Chondrocyte (in vitro differentiated cells): ENCODE measurements at regions not wholly inside any gene's neighbourhood (a gene's known extent, or its start where the extent isn't known, plus 50 kb on each side); places are given as distances from the start of the nearest gene placed in this dataset.
A peak's percentile ranks its signal among the peaks of the same experiment; 100 is the strongest.

Source experiments
- DNase-seq: peaks from one replicate; pipeline ENCODE4 v3.0.0; 2021; ENCODE audit warnings: mixed read lengths, low spot score
- H3K27ac Mint-ChIP-seq: one replicate; pipeline ENCODE4 v1.8.0; 2021; ENCODE audit warnings: mild to moderate bottlenecking, moderate library complexity, mixed read lengths; ENCODE audit not compliant: unreplicated experiment
- H3K27me3 Mint-ChIP-seq: 2 replicates; pipeline ENCODE4 v1.8.0; 2021; ENCODE audit warnings: low read depth, mixed read lengths
- H3K36me3 Mint-ChIP-seq: 2 replicates; pipeline ENCODE4 v1.8.0; 2021; ENCODE audit warnings: low read depth, mixed read lengths
- H3K4me1 Mint-ChIP-seq: 2 replicates; pipeline ENCODE4 v1.8.0; 2021; ENCODE audit warnings: low read depth, mild to moderate bottlenecking, mixed read lengths
- H3K4me3 Mint-ChIP-seq: one replicate; pipeline ENCODE4 v1.8.0; 2021; ENCODE audit warnings: mild to moderate bottlenecking, moderate library complexity, mixed read lengths; ENCODE audit not compliant: unreplicated experiment
- H3K9me3 Mint-ChIP-seq: 2 replicates; pipeline ENCODE4 v1.8.0; 2021; ENCODE audit warnings: low read depth, mixed read lengths
- TF ChIP-seq, protein P1 (sequence below): fragments of 200-600 bp; sonication (generic); IDR thresholded peaks from 2 replicates; pipeline ENCODE4 v1.5.0; 2021; ENCODE audit warnings: antibody characterized with exemption, mild to moderate bottlenecking, moderate library complexity

DNA sequence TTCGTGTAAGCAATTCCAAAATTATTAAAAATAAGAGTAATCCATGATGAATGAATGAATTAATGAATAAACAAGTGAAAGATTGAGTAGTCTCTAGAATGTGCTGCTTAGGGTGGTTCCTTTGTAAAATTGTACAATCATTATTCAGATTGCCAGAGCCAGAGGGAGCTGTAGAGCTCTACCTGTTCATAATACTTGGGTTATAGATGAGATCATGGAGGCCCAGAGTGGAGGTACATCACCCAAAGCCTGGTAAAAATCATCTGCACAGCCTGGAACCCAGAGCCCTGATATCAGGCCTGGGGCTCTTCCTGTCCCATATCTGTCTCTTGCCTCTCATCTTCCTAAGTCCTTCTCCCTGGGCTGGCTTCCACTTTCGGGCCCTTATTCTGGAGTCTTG lies 297.2 kb downstream of the RPLP1 start:
- Mint-ChIP-seq H3K4me1 (no peaks in the 10 kb centered on the region), H3K27me3 (peaks cover 18% of the 10 kb centered on the region), H3K9me3 (peaks cover 15% of the 10 kb centered on the region), H3K36me3 (peaks cover 11% of the 10 kb centered on the region), H3K4me3 (no peak overlapping the region), H3K27ac (no peak overlapping the region)
- TF ChIP-seq, protein P1, sequence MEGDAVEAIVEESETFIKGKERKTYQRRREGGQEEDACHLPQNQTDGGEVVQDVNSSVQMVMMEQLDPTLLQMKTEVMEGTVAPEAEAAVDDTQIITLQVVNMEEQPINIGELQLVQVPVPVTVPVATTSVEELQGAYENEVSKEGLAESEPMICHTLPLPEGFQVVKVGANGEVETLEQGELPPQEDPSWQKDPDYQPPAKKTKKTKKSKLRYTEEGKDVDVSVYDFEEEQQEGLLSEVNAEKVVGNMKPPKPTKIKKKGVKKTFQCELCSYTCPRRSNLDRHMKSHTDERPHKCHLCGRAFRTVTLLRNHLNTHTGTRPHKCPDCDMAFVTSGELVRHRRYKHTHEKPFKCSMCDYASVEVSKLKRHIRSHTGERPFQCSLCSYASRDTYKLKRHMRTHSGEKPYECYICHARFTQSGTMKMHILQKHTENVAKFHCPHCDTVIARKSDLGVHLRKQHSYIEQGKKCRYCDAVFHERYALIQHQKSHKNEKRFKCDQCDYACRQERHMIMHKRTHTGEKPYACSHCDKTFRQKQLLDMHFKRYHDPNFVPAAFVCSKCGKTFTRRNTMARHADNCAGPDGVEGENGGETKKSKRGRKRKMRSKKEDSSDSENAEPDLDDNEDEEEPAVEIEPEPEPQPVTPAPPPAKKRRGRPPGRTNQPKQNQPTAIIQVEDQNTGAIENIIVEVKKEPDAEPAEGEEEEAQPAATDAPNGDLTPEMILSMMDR = peak; percentile 63
- DNase-seq = no peak

DNA sequence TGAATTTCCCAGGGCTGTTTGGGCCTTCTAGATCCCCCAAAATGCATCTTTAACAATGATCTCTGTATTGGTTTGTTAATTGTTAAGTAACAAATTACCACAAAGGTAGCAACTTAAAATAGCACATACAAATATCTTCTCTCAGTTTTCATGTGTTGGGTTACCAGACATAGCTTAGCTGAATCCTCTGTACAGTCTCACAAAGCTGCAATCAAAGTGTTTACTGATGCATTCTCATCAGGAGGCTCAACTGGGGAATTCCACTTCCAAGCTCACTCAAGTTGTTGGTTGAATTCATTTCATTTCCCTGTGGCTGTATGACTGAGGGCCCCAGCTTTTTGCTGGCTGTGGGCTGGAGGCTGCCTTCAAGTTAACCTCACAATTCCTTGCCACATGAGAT lies 297.6 kb downstream of the RPLP1 start:
- Mint-ChIP-seq H3K27ac (no peak overlapping the region), H3K4me1 (peaks cover 3% of the 10 kb centered on the region), H3K9me3 (peaks cover 15% of the 10 kb centered on the region), H3K4me3 (no peak overlapping the region), H3K27me3 (peaks cover 17% of the 10 kb centered on the region), H3K36me3 (peaks cover 11% of the 10 kb centered on the region)
- TF ChIP-seq, protein P1 = no peak
- DNase-seq = no peak

DNA sequence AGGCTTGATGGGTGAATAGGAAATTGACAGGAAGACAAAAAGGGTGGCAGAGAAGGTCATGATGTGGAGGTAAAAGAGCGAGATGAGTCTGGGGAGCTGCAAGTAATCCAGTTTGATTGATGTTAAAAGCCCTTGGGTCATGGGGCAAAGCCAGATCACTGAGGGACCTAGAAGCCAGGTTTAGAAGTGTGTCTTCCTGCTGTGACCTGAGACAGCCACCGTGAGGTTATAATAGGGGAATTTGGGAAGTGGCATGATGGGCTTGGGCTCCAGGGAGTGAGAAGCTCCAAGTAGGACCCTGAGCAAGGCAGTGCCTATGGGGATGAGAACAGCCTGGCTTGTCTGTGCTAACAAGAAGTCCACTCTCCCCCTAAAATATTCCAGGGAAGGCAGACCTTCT lies 298.5 kb downstream of the RPLP1 start:
- TF ChIP-seq, protein P1 = no peak
- no peak overlapping the region for H3K27ac Mint-ChIP-seq
- H3K27me3 Mint-ChIP-seq = peaks cover 12% of the 10 kb centered on the region
- no peak overlapping the region for H3K4me3 Mint-ChIP-seq
- H3K9me3 Mint-ChIP-seq = peaks cover 15% of the 10 kb centered on the region
- peaks cover 10% of the 10 kb centered on the region for H3K4me1 Mint-ChIP-seq
- no peak for DNase-seq
- peaks cover 11% of the 10 kb centered on the region for H3K36me3 Mint-ChIP-seq

DNA sequence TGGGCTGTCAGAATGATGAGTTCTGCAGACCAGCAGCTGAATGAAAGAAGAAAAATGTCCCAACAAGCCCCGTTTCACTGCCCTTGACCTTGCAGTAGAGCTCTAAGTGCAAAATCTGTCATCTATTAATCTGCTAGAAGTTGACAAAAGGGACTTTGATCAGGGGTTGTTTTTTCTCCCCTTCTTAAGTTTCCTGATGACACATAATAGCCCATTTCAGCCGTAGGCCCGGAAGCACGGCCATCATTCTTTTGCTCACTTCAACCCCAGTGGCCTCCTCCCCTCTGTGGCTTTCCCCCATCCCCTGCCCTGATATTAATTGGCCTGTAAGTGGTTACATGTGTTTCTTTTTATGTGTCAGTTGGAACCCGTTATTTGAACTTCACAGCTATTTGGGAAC lies 298.9 kb downstream of the RPLP1 start:
- H3K27ac Mint-ChIP-seq = no peak overlapping the region
- no peak for DNase-seq
- H3K4me1 Mint-ChIP-seq = peaks cover 10% of the 10 kb centered on the region
- TF ChIP-seq, protein P1 = no peak
- peaks cover 7% of the 10 kb centered on the region for H3K27me3 Mint-ChIP-seq
- peaks cover 15% of the 10 kb centered on the region for H3K9me3 Mint-ChIP-seq
- H3K4me3 Mint-ChIP-seq = no peak overlapping the region
- H3K36me3 Mint-ChIP-seq = peaks cover 11% of the 10 kb centered on the region

DNA sequence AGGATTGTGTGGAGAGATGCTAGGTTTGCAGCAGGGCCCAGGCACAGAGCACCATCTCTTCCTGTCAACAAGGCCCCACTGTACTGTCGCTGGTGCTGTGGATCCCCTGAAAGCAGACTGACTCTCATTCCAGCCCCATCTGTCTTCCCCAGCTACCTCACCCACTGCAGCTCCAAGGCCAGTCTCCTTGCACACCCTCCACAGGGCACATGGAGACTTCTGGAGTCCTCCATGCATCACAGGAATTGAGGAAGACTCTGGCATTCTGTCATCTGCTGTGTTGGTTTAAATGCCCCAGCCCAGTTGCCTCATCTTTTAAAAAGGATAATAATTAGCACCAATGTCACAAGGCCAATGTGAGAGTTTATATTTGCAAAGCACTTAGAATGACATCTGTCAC lies 301.2 kb downstream of the RPLP1 start:
- peaks cover 9% of the 10 kb centered on the region for H3K36me3 Mint-ChIP-seq

More for the DNA sequence above, 301.2 kb downstream of the RPLP1 start:
- Mint-ChIP-seq H3K9me3 (peaks cover 15% of the 10 kb centered on the region), H3K27ac (no peak overlapping the region), H3K27me3 (peaks cover 2% of the 10 kb centered on the region), H3K4me1 (peaks cover 10% of the 10 kb centered on the region), H3K4me3 (no peak overlapping the region)
- DNase-seq = no peak
- TF ChIP-seq, protein P1 = no peak
